ENCODE measurements at regions not wholly inside any gene's neighbourhood (a gene's known extent, or its start where the extent isn't known, plus 50 kb on each side); places are given as distances from the start of the nearest gene placed in this dataset.

GRCh38 chr16:8155275-8155674 lies 435.0 kb downstream of the TMEM114 start:
- H4K91ac ChIP-seq (replicated peaks; ENCODE audit: insufficient read length, low read length), result no peak overlapping the region
- no peaks in the 10 kb centered on the region for H3K27me3 ChIP-seq (replicated peaks in 1 of 4; ENCODE audit: control insufficient read depth in 3 of 4, extremely low read depth in 1 of 4, insufficient read depth in 3 of 4, low read length in 3 of 4)
- no peak overlapping the region for H3K56ac ChIP-seq (replicated peaks; ENCODE audit: insufficient read length, low read depth, low read length)
- no peaks in the 10 kb centered on the region for H3K36me3 ChIP-seq (ENCODE audit: control insufficient read depth in 2 of 4, insufficient read depth in 4 of 4, low read length in 3 of 4)
- H2BK5ac ChIP-seq (ENCODE audit: low read depth, low read length), result no peak overlapping the region
- H2AFZ ChIP-seq (ENCODE audit: low read length), result no peak overlapping the region
- H3K23me2 ChIP-seq (ENCODE audit: low read depth, low read length), result no peaks in the 10 kb centered on the region
- no peak overlapping the region for H3K14ac ChIP-seq (ENCODE audit: insufficient read length)
- H3K9me3 ChIP-seq (ENCODE audit: insufficient read depth in 2 of 2, low read depth in 1 of 2, low read length in 1 of 2), result peaks cover 3 to 6% of the 10 kb centered on the region in 2 experiments; a peak in 2 of 4 replicates
- H4K5ac ChIP-seq (ENCODE audit: insufficient read length, low read depth, low read length), result no peak overlapping the region
- WGBS, 2 experiments (ENCODE audit: extremely low coverage in 1 of 2, insufficient coverage in 1 of 2, insufficient read length in 1 of 2, insufficient replicate concordance in 2 of 2, low coverage in 1 of 2, low lambda C conversion rate in 2 of 2, missing lambda C conversion rate in 1 of 2), result 92% methylated on average over 2 of the region's 2 CpGs; no CpG with 5 or more reads in 1 of the 2 experiments
- ChIA-PET CTCF (ENCODE audit: partially characterized antibody) (no interaction called here), POLR2A (ENCODE audit: partially characterized antibody) (no interaction called here)
- H3K4me2 ChIP-seq (ENCODE audit: insufficient read depth in 1 of 2, low read depth in 2 of 2, low read length in 2 of 2), result no peak overlapping the region
- no peak overlapping the region for H2BK120ac ChIP-seq (replicated peaks; ENCODE audit: low read depth, low read length)
- H3K4ac ChIP-seq (replicated peaks; ENCODE audit: insufficient read length, low read depth, low read length), result no peak overlapping the region
- no peak overlapping the region for H4K8ac ChIP-seq (ENCODE audit: extremely low read depth, insufficient read depth, low read length)
- DNase-seq (ENCODE audit: low read depth in 1 of 2, low spot score in 2 of 2) (no peak), FAIRE-seq (no peak)
- no peak overlapping the region for H2BK15ac ChIP-seq (ENCODE audit: low read length)
- H3K4me1 ChIP-seq (replicated peaks in 1 of 4; ENCODE audit: control insufficient read depth in 3 of 4, insufficient read depth in 4 of 4, low read length in 3 of 4), result no peaks in the 10 kb centered on the region
- no peak overlapping the region for H2BK12ac ChIP-seq (ENCODE audit: low read depth, low read length)
- H3K9ac ChIP-seq (replicated peaks in 1 of 4; ENCODE audit: extremely low read depth in 1 of 4, low read depth in 3 of 4, low read length in 3 of 4), result no peak overlapping the region
- H4K20me1 ChIP-seq (replicated peaks in 1 of 2; ENCODE audit: control insufficient read depth in 1 of 2, insufficient read depth in 2 of 2, low read length in 2 of 2), result no peaks in the 10 kb centered on the region
- H3K23ac ChIP-seq (ENCODE audit: insufficient read length), result no peak overlapping the region
- H3K79me1 ChIP-seq (ENCODE audit: low read depth, low read length), result no peaks in the 10 kb centered on the region
- H3K18ac ChIP-seq (ENCODE audit: extremely low read depth, low read length), result no peak overlapping the region
- no peak overlapping the region for H2BK20ac ChIP-seq (ENCODE audit: low read length)
- no peak overlapping the region for H2AK5ac ChIP-seq (ENCODE audit: low read depth, low read length)
- no peak overlapping the region for H3K4me3 ChIP-seq (ENCODE audit: extremely low read depth in 1 of 4, insufficient read depth in 2 of 4, low read depth in 3 of 4, low read length in 4 of 4)
- no peaks in the 10 kb centered on the region for H3K79me2 ChIP-seq (ENCODE audit: control insufficient read depth in 1 of 2, insufficient read depth in 2 of 2, low read length in 2 of 2)
- H3K27ac ChIP-seq (ENCODE audit: low read depth, low read length), result no peak overlapping the region
- TF ChIP-seq TEAD4 (IDR thresholded peaks at IDR 0.05; ENCODE audit: low read depth, low read length), result no peak
